ENCODE measurements at regions not wholly inside any gene's neighbourhood (a gene's known extent, or its start where the extent isn't known, plus 50 kb on each side); places are given as distances from the start of the nearest gene placed in this dataset.

DNA sequence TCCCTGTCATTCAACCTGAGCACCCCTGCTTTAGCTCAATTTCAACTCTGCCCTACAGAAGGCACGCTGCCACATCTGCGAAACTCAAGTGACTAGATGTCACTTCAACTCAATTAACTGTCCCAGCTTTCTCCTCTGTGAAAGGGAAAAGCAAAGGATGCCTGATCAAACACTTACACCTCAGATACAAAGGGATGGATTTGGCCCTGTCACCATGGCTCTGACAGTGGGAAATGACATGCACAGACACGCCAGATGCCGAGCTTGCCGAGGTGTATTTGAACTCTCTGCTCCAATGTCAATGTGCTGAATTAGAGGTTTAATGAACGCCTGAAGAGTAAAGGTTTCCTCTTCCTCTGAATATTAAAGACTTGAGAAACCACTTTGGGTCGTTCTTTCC lies 481.1 kb downstream of the CBLN2 start:
- DNase-seq: no peak

DNA sequence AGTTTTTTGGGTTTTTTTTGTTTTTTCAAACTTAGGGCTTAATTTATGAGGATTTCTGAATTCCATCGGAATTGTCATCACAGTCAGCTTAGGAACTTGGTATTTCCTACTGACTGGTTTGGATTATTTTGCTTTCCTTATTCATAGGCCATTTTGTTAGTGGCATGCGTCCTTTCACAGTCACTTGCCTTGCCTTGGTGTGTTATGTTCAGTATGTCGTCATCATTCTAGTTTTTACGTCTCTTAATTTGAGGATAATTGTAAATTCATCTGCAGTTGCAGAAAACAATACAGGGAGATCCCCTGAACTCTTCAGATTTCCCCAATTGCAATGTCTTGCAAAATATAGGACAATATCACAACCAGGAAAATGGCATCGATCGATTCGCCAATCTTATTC lies 485.3 kb downstream of the CBLN2 start:
- no peak for DNase-seq

DNA sequence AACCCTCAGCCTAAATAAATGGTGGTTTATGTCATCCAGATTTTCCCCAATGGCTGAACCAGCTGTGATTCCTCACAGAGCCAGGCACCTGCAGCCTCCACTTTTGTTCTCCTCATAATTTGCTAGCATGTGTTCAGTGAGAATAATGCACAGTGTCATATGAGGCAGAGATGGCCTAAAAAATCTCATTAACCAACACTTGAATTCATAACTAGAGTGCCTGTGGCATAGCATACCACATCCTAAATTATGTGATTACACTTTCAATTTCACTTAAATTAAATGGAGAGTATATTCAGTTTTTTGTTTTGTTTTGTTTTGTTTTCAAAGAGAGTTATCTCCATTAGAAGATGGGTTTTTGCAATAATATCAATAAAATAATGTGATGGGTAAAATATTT lies 488.0 kb downstream of the CBLN2 start:
- DNase-seq: no peak

GRCh38 chr18:72041313-72042032 lies 502.7 kb downstream of the CBLN2 start:
- DNase-seq: no peak

GRCh38 chr18:72013427-72013850 lies 530.7 kb downstream of the CBLN2 start:
- DNase-seq: no peak

DNA sequence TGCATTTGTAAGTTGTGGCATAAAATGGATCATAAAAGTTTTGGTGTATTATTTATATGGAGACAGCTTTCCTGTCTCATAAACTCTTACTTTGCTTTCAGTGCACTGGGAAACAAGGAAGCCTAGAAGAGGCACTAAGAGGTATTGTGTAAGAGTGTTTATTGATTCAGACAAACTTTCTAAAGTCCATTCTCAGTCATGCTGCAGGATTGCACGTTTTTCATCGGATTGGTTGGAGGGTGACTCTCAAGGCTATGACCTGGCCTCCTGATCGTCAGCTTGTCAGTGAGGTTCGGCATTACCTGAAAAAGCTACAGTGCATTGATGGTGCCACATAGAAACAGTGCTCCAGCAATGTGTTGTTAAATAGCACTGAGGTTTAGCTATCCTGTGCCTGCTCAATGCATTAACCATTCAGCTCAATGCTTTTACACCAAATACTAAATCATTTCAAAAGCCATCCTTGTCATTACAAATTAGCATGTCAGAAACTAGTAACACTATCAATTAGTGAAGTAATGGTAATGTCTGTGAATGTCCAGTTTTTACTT lies 545.5 kb downstream of the CBLN2 start:
- no peak for DNase-seq

DNA sequence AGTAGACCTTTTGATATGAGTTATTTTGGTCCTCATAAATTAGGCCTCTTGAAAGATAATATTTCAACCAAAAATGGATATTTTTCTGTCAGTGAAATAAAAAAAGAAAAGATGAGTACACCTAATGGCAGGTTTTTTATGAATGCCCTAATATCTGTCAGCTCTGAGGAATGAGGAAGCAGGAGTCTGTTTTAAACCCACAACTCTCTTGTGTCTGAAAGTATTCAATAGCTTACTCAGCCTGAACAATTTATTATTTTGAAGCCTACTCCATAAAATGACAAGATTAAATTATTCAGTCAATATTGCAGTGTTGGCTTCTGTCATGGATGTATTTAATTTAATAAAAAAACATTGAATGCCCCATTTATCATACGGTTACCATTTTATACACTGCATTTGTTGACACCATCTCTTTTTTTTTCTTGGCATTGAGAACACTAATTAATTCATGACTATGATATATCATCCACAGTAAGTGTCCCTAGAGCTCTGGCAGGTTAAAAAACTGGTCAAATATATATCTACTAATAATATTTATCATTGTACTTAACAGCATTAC lies 548.2 kb downstream of the CBLN2 start:
- DNase-seq: no peak

DNA sequence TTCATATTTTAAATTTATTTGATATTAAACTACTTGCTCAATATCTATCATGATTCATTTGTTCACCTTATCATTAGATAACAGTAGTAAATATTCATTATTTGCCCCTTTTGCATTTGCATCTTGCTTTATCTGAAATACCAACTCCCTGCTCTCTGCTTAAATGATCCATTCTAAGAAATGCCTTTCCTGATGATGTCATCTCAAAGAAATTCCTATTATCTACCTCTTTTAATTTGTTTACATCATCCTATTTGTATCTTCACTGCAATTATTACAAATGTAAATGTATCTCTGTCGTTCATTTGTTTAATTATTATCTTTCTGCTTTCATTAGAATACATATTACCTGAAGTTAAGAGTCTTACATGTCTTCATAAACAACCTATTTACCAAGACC lies 549.9 kb downstream of the CBLN2 start:
- DNase-seq: no peak

DNA sequence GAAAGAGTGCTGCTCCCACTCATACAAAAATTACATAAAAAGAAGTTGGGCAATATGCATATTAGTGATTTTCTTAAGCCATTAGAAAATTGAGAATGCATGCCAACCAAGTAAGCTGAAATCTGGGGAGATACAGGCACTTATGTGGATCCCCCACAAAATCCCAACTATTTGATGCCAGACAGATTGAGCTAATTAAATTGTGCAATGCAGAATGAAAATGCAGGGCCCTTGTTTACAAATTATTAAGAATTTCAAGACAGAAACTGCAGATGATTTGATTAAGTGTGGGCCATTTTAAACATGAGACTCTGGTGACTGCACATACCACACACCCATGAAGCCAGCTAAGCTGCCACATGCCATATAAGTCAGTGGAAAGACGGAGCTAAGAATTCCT lies 554.5 kb downstream of the CBLN2 start:
- DNase-seq: no peak

DNA sequence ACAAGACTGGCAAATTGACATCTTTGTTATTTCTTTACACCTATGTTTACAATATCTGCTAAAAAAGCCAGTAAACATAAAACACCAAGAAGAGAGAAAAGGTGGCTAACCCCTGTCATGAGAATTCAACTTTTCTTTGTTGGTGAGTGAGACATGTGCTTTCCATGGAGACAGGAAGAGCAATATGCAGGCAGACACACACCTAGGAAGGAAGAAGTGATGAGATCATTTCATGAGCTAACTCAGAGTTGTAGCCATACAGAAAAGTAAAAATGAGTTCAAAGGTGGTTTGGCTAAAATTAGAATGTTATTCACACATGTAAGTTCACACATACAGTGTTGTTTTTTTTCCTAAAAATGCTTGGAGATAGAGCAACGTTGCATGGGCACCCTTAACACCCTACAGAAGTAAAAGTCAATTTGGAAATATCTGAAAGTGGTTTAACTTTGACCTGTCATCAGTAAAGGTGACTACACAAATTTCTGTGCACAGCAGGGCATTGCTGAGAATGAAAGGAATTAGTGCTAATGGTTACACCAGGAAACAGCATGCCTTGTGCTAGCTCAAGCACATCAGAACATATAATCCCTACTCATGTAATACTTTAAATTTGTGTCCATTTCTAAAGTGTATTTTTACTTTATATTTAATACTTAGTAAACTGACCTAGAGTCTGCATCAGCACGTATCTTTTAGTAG lies 557.6 kb downstream of the CBLN2 start:
- DNase-seq: no peak

GRCh38 chr18:71976744-71977143 lies 567.4 kb downstream of the CBLN2 start:
- DNase-seq: no peak

- no peak for DNase-seq
Observed at GRCh38 chr18:71966791-71967190, 577.4 kb downstream of the CBLN2 start.

- DNase-seq: no peak
Observed at GRCh38 chr18:71958605-71959004, 585.5 kb downstream of the CBLN2 start.

DNA sequence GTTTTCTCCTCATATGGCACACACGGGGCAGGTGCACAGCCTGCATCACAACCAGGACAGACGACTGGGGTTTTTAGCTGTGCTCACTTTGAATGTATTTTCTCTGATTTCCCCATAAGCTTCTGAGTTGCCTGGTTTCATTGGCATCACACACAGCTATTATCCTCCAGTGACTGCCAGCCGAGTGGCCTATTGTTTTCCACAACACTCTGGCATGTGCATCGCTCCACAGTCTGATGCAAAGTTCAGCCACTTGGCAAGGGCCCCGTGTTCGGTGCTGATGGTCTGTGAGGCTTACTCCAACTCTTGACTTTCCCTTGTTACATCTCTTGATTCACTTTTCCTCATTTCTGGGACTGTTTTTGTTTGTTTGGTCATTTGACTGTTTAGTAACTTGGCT lies 593.1 kb downstream of the CBLN2 start:
- DNase-seq: no peak

DNA sequence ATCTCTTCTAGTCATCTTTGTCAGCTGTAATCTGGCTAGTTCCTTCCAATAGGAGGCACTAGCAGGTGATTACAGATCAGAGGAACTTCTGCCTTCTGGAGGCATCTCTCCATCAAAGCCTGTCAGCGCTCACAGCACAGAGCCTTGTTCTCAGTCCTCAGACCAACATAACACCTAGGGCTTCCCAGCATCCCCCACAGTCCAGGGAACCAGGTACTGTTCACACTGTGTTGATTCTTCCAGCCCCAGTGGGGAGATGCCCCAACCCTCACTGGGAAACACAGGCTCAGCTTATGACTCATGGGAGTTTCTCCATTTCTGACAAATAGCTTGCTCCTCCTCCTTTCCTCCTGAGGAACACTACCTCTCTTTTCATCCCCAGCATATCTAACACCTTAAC lies 601.7 kb downstream of the CBLN2 start:
- no peak for DNase-seq

DNA sequence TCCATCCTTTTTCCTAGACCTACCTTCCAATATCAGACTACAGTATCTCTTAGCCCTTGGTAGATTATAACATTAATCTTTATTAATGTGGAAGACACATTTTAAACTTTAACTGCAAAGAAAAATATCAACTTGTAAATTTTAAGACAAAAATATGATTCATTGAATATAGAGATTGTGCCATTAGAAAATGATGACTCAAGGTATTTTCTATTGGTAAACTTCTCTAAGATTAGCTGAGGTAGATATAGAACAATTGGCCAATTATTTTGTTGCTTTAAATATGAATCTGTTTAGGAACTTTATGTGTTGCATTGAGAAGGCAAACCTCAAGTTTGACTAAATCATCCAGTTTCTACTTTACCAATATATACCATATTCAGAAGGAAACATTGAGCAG lies 604.7 kb downstream of the CBLN2 start:
- no peak for DNase-seq

DNA sequence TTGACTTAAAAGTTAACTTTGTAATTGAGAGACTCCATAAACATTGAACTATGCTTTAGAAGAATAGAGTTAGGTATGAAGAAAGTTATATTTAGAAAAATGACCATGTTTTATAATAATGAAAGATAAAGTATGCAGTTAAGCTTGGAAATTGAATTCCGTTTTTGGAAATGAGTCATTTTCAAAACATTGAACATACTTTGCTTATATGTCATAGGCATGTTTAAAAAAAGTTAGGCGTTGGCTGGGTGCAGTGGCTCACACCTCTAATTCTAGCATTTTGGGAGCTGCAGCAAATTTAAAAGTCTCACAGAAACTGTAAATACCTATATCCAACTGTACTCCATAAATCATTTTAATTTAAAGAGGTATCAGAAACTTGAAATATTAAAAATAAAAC lies 607.4 kb downstream of the CBLN2 start:
- DNase-seq: no peak

GRCh38 chr18:71919211-71919610 lies 624.9 kb downstream of the CBLN2 start:
- DNase-seq: no peak

GRCh38 chr18:71913641-71914040 lies 630.5 kb downstream of the CBLN2 start:
- no peak for DNase-seq

GRCh38 chr18:71902482-71902881 lies 641.7 kb downstream of the CBLN2 start:
- no peak for DNase-seq

GRCh38 chr18:71899707-71900472 lies 644.3 kb downstream of the CBLN2 start:
- DNase-seq: peak; percentile 13

- no peak for DNase-seq
Observed at GRCh38 chr18:71899183-71899582, 645.0 kb downstream of the CBLN2 start.

DNA sequence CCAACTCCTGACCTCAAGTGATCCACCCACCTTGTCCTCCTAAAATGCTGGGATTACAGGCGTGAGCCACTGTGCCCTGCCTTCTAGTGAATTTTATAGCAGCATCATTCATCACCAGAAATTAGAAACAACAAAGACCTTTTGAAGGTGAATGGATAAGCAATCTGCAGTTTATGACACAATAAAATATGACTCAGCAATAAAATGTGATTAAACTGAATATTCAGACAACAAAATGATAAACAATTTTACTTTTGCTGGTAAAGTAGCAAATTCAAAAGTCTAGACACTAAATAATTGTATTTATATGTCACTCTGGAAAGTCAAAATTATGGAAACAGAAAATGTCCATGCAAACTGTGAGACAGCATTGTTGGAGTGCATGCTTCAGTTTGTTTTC lies 656.6 kb downstream of the CBLN2 start:
- no peak for DNase-seq

Data from NCI-H2029 treated with DMSO at 0.1 percent for 48 hours (cell line).